Neuronal stem cell (in vitro differentiated cells): ENCODE measurements at regions not wholly inside any gene's neighbourhood (a gene's known extent, or its start where the extent isn't known, plus 50 kb on each side); places are given as distances from the start of the nearest gene placed in this dataset.
"Not testable (repeated sequence)": the region's sequence is repeated elsewhere in the genome, so short reads cannot be mapped to it uniquely, and the experiment has no call there.

Experiments
- DNase-seq: peaks from one replicate; pipeline ENCODE4 v3.0.0-alpha.2; 2013; ENCODE audit warnings: low spot score
- H2AFZ ChIP-seq: one replicate; pipeline ENCODE4 v1.6.1; 2013; ENCODE audit warnings: mild to moderate bottlenecking, low read length, inconsistent platforms
- H2AK5ac ChIP-seq: 2 replicates; pipeline ENCODE4 v1.6.1; 2013; ENCODE audit warnings: low read depth, mild to moderate bottlenecking, inconsistent platforms, low read length, moderate library complexity, mixed read lengths
- H2BK120ac ChIP-seq: 2 replicates; pipeline ENCODE4 v1.6.1; 2013; ENCODE audit warnings: low read depth, mild to moderate bottlenecking, inconsistent platforms, low read length, moderate library complexity, mixed read lengths
- H2BK12ac ChIP-seq: one replicate; pipeline ENCODE4 v1.6.1; 2013; ENCODE audit warnings: low read length, inconsistent platforms
- H2BK15ac ChIP-seq: 2 replicates; pipeline ENCODE4 v1.6.1; 2013; ENCODE audit warnings: mild to moderate bottlenecking, low read length, inconsistent platforms, mixed read lengths
- H2BK5ac ChIP-seq: one replicate; pipeline ENCODE4 v1.6.1; 2013; ENCODE audit warnings: inconsistent platforms, mild to moderate bottlenecking, low read length, moderate library complexity
- H3K14ac ChIP-seq: one replicate; pipeline ENCODE4 v1.6.1; 2013; ENCODE audit warnings: low read length, inconsistent platforms
- H3K18ac ChIP-seq: 2 replicates; pipeline ENCODE4 v1.6.1; 2013; ENCODE audit warnings: low read length, inconsistent platforms
- H3K23ac ChIP-seq: 2 replicates; pipeline ENCODE4 v1.6.1; 2013; ENCODE audit warnings: low read depth, mild to moderate bottlenecking, mixed read lengths, low read length, inconsistent platforms; ENCODE audit not compliant: poor library complexity
- H3K27ac ChIP-seq: replicated peaks from 3 replicates; pipeline ENCODE4 v1.5.1; 2013; ENCODE audit warnings: low read length, inconsistent platforms
- H3K27me3 ChIP-seq, 3 experiments: 2 replicates each; pipeline ENCODE4 v1.6.1; 2013; ENCODE audit warnings: low read length in 3 of 3, mild to moderate bottlenecking in 2 of 3, inconsistent platforms in 1 of 3, low read depth in 1 of 3, mixed read lengths in 1 of 3, moderate library complexity in 1 of 3; ENCODE audit not compliant: control insufficient read depth in 3 of 3, insufficient read depth in 3 of 3
- H3K36me3 ChIP-seq, 2 donors: replicated peaks in 1 of 2; 2 replicates each; pipeline ENCODE4 v1.6.1; 2013; ENCODE audit warnings: low read length in 2 of 2; ENCODE audit not compliant: control insufficient read depth in 2 of 2, insufficient read depth in 2 of 2
- H3K4ac ChIP-seq: 2 replicates; pipeline ENCODE4 v1.6.1; 2013; ENCODE audit warnings: inconsistent platforms, mild to moderate bottlenecking, low read length, moderate library complexity
- H3K4me1 ChIP-seq, 2 donors: 1 replicate in 1 of 2; 2 replicates in 1 of 2; pipeline ENCODE4 v1.6.1; 2013; ENCODE audit warnings: low read length in 2 of 2, low read depth in 1 of 2; ENCODE audit not compliant: control insufficient read depth in 2 of 2, insufficient read depth in 1 of 2
- H3K4me2 ChIP-seq: one replicate; pipeline ENCODE4 v1.6.1; 2013; ENCODE audit warnings: mild to moderate bottlenecking, low read length, inconsistent platforms; ENCODE audit not compliant: insufficient read depth, poor library complexity, severe bottlenecking
- H3K4me3 ChIP-seq, 2 donors: 2 replicates each; pipeline ENCODE4 v1.5.1; 2013; ENCODE audit warnings: low read length in 2 of 2, mild to moderate bottlenecking in 2 of 2, inconsistent platforms in 1 of 2, moderate library complexity in 1 of 2
- H3K79me1 ChIP-seq: one replicate; pipeline ENCODE4 v1.6.1; 2013; ENCODE audit warnings: low read depth, mild to moderate bottlenecking, inconsistent platforms, low read length, moderate library complexity
- H3K9ac ChIP-seq: one replicate; pipeline ENCODE4 v1.6.1; 2013; ENCODE audit warnings: mild to moderate bottlenecking, low read depth, low read length, inconsistent platforms; ENCODE audit not compliant: poor library complexity
- H3K9me3 ChIP-seq, 2 donors: replicated peaks in 1 of 2; 2 replicates each; pipeline versions ENCODE3 to v1.6.1; 2013; ENCODE audit warnings: low read length in 2 of 2, mild to moderate bottlenecking in 2 of 2, inconsistent platforms in 1 of 2, low read depth in 1 of 2, mixed read lengths in 1 of 2, moderate library complexity in 1 of 2; ENCODE audit not compliant: control insufficient read depth in 2 of 2, insufficient read depth in 1 of 2
- H4K8ac ChIP-seq: one replicate; pipeline ENCODE4 v1.6.1; 2013; ENCODE audit warnings: low read depth, mild to moderate bottlenecking, inconsistent platforms, low read length, moderate library complexity
- H4K91ac ChIP-seq: one replicate; pipeline ENCODE4 v1.6.1; 2013; ENCODE audit warnings: low read length, low read depth, mild to moderate bottlenecking, inconsistent platforms; ENCODE audit not compliant: poor library complexity
- WGBS, 2 donors: extraction: QIAGEN DNeasy Blood & Tissue Kit; methylation state at CpG; one replicate each; pipeline ENCODE4 v1.1.7; 2013; ENCODE audit warnings: missing lambda C conversion rate in 2 of 2, mixed read lengths in 1 of 2; ENCODE audit not compliant: insufficient read length in 2 of 2, insufficient replicate concordance in 1 of 2; ENCODE audit errors: extremely low coverage in 2 of 2; 5-methylcytosine and 5-hydroxymethylcytosine counted together

GRCh38 chr16:33634057-33634456 is 174.6 kb downstream of the TP53TG3F start:
- not testable (repeated sequence) for H4K91ac ChIP-seq, DNase-seq, H3K27ac ChIP-seq, H3K4me2 ChIP-seq, H2BK15ac ChIP-seq, H2BK5ac ChIP-seq, H3K9ac ChIP-seq, H3K27me3 ChIP-seq, H3K79me1 ChIP-seq, H3K9me3 ChIP-seq, H3K4ac ChIP-seq, H3K18ac ChIP-seq, H3K36me3 ChIP-seq, H2BK120ac ChIP-seq, H4K8ac ChIP-seq, H3K23ac ChIP-seq, H2BK12ac ChIP-seq, H3K4me3 ChIP-seq, H2AK5ac ChIP-seq, H3K14ac ChIP-seq, H3K4me1 ChIP-seq, H2AFZ ChIP-seq
- WGBS, 2 donors = no CpG with 5 or more reads among the region's 3 CpGs

GRCh38 chr16:33636760-33637159 is 177.3 kb downstream of the TP53TG3F start:
- not testable (repeated sequence) for H3K18ac ChIP-seq

GRCh38 chr16:33643270-33643669 is 183.9 kb downstream of the TP53TG3F start:
- not testable (repeated sequence) for H2AK5ac ChIP-seq, H3K18ac ChIP-seq, H2BK5ac ChIP-seq, H2AFZ ChIP-seq, H3K27me3 ChIP-seq, H3K36me3 ChIP-seq, H3K79me1 ChIP-seq, H2BK120ac ChIP-seq, H3K27ac ChIP-seq, H3K9me3 ChIP-seq, DNase-seq, H3K4me1 ChIP-seq, H3K23ac ChIP-seq, H3K4me3 ChIP-seq, H4K8ac ChIP-seq, H4K91ac ChIP-seq, H3K14ac ChIP-seq, H3K9ac ChIP-seq, H2BK15ac ChIP-seq, H2BK12ac ChIP-seq, H3K4ac ChIP-seq, H3K4me2 ChIP-seq
- WGBS, 2 donors = no CpG with 5 or more reads among the region's 2 CpGs

More at GRCh38 chr16:33636760-33637159, 177.3 kb downstream of the TP53TG3F start:
- H3K14ac ChIP-seq, H3K4me2 ChIP-seq, H3K4me3 ChIP-seq, H3K4me1 ChIP-seq, H2BK5ac ChIP-seq, H2AFZ ChIP-seq, H2BK15ac ChIP-seq, H3K9ac ChIP-seq, H2BK12ac ChIP-seq, H4K8ac ChIP-seq, H3K23ac ChIP-seq, H3K79me1 ChIP-seq, H3K9me3 ChIP-seq, H3K27ac ChIP-seq, H3K36me3 ChIP-seq, H2BK120ac ChIP-seq, H2AK5ac ChIP-seq, H3K4ac ChIP-seq, H3K27me3 ChIP-seq, DNase-seq, H4K91ac ChIP-seq: not testable (repeated sequence)

- H3K23ac ChIP-seq, H3K4me1 ChIP-seq, H3K14ac ChIP-seq, H2BK5ac ChIP-seq, H3K4me2 ChIP-seq, H3K9ac ChIP-seq, H3K4me3 ChIP-seq, DNase-seq, H3K18ac ChIP-seq, H3K79me1 ChIP-seq, H2BK120ac ChIP-seq, H3K27me3 ChIP-seq, H2BK12ac ChIP-seq, H4K91ac ChIP-seq, H3K4ac ChIP-seq, H4K8ac ChIP-seq, H2AFZ ChIP-seq, H3K9me3 ChIP-seq, H2BK15ac ChIP-seq, H3K36me3 ChIP-seq, H3K27ac ChIP-seq, H2AK5ac ChIP-seq: not testable (repeated sequence)
- WGBS, 2 donors = no CpG with 5 or more reads among the region's 5 CpGs
Observed at GRCh38 chr16:33643698-33644381, 184.4 kb downstream of the TP53TG3F start.
